CD4-positive, alpha-beta T cell treated with Interleukin-10 for 1 hour (primary cell): ENCODE measurements at regions not wholly inside any gene's neighbourhood (a gene's known extent, or its start where the extent isn't known, plus 50 kb on each side); places are given as distances from the start of the nearest gene placed in this dataset.

Experiments
- DNase-seq: peaks from one replicate; pipeline ENCODE4 v3.0.0-alpha.2; 2020

GRCh38 chr6:11923621-11924020 lies 88.5 kb upstream of the HIVEP1 start:
- DNase-seq, result no peak

GRCh38 chr6:11922901-11923300 lies 89.2 kb upstream of the HIVEP1 start:
- no peak for DNase-seq

GRCh38 chr6:11921751-11922150 lies 90.4 kb upstream of the HIVEP1 start:
- DNase-seq, result no peak

GRCh38 chr6:11921017-11921438 lies 91.1 kb upstream of the HIVEP1 start:
- DNase-seq, result no peak

- DNase-seq, result no peak
Observed at GRCh38 chr6:11920566-11920965, 91.5 kb upstream of the HIVEP1 start.

- DNase-seq, result no peak
Observed at GRCh38 chr6:11919771-11920440, 92.2 kb upstream of the HIVEP1 start.

GRCh38 chr6:11918739-11919605 lies 93.1 kb upstream of the HIVEP1 start:
- DNase-seq, result no peak

- no peak for DNase-seq
Observed at GRCh38 chr6:11917951-11918738, 94.0 kb upstream of the HIVEP1 start.

- no peak for DNase-seq
Observed at GRCh38 chr6:11912420-11912819, 99.7 kb upstream of the HIVEP1 start.

GRCh38 chr6:11911538-11911937 lies 100.6 kb upstream of the HIVEP1 start:
- DNase-seq, result no peak

- DNase-seq, result no peak
Observed at GRCh38 chr6:11909696-11910132, 102.4 kb upstream of the HIVEP1 start.

GRCh38 chr6:11908436-11909105 lies 103.5 kb upstream of the HIVEP1 start:
- no peak for DNase-seq

GRCh38 chr6:11903645-11904044 lies 108.5 kb upstream of the HIVEP1 start:
- DNase-seq, result no peak

- DNase-seq, result no peak
Observed at GRCh38 chr6:11902527-11902926, 109.6 kb upstream of the HIVEP1 start.

GRCh38 chr6:11900662-11901598 lies 111.2 kb upstream of the HIVEP1 start:
- DNase-seq, result peak; percentile 9

GRCh38 chr6:11899645-11900044 lies 112.5 kb upstream of the HIVEP1 start:
- no peak for DNase-seq

GRCh38 chr6:11894212-11894611 lies 115.6 kb upstream of the ADTRP start:
- DNase-seq, result no peak

GRCh38 chr6:11891547-11891946 lies 112.9 kb upstream of the ADTRP start:
- DNase-seq, result no peak

- DNase-seq, result no peak
Observed at GRCh38 chr6:11890849-11891248, 112.2 kb upstream of the ADTRP start.

- DNase-seq, result no peak
Observed at GRCh38 chr6:11890209-11890608, 111.6 kb upstream of the ADTRP start.

- DNase-seq, result no peak
Observed at GRCh38 chr6:11889572-11889971, 111.0 kb upstream of the ADTRP start.

- DNase-seq, result no peak
Observed at GRCh38 chr6:11888727-11889126, 110.1 kb upstream of the ADTRP start.
